ENCODE measurements at regions not wholly inside any gene's neighbourhood (a gene's known extent, or its start where the extent isn't known, plus 50 kb on each side); places are given as distances from the start of the nearest gene placed in this dataset.

DNA sequence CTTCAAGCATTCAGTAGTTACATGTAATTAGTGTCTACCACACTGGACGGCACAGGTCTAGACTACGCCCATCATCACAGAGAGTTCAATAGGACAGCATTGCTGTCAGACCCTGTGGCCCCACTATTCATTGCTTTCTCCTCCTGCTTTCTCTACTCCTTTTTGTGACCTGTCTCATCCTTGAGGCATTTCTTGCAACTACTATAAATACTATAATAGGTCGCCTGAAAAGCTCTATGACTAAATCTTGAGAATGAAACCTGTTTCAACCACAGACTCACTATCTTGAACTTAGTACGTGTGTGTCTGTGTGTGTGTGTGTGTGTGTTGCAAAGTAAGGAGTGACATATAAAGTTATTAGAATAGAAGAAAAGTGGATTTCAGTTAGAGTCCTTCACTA is 252.9 kb upstream of the KLF3 start:
- TF ChIP-seq, protein P1, sequence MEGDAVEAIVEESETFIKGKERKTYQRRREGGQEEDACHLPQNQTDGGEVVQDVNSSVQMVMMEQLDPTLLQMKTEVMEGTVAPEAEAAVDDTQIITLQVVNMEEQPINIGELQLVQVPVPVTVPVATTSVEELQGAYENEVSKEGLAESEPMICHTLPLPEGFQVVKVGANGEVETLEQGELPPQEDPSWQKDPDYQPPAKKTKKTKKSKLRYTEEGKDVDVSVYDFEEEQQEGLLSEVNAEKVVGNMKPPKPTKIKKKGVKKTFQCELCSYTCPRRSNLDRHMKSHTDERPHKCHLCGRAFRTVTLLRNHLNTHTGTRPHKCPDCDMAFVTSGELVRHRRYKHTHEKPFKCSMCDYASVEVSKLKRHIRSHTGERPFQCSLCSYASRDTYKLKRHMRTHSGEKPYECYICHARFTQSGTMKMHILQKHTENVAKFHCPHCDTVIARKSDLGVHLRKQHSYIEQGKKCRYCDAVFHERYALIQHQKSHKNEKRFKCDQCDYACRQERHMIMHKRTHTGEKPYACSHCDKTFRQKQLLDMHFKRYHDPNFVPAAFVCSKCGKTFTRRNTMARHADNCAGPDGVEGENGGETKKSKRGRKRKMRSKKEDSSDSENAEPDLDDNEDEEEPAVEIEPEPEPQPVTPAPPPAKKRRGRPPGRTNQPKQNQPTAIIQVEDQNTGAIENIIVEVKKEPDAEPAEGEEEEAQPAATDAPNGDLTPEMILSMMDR (conservative IDR thresholded peaks at IDR 0.05; ENCODE audit: low read length), result no peak
- no peak for TF ChIP-seq EZH2phosphoT487 (IDR thresholded peaks at IDR 0.05; ENCODE audit: borderline replicate concordance, low read depth, low read length)

Data from OCI-LY7 (cell line).